SU-DHL-6 (cell line): ENCODE measurements at regions not wholly inside any gene's neighbourhood (a gene's known extent, or its start where the extent isn't known, plus 50 kb on each side); places are given as distances from the start of the nearest gene placed in this dataset.
A peak's percentile ranks its signal among the peaks of the same experiment; 100 is the strongest.

Source experiments
- H2AFZ ChIP-seq: fragments of 200-600 bp; sonication (generic); 2 replicates; pipeline ENCODE4 v1.6.1; 2014; ENCODE audit warnings: low read depth, mild to moderate bottlenecking, moderate library complexity, mixed read lengths, antibody characterized with exemption, low read length; ENCODE audit not compliant: severe bottlenecking
- H3F3A ChIP-seq: fragments of 200-600 bp; shearing (Covaris generic); 2 replicates; pipeline ENCODE4 v1.6.0; 2016; ENCODE audit warnings: antibody characterized with exemption, mild to moderate bottlenecking; ENCODE audit not compliant: insufficient read depth
- H3K27ac ChIP-seq: fragments of 200-600 bp; sonication (generic); 2 replicates; pipeline ENCODE4 v1.5.1; 2016; ENCODE audit warnings: low read depth, mild to moderate bottlenecking, low read length, moderate library complexity, mixed read lengths
- H3K27me3 ChIP-seq: fragments of 200-600 bp; sonication (generic), shearing (Covaris generic); 2 replicates; pipeline ENCODE4 v1.6.0; 2014; ENCODE audit warnings: mild to moderate bottlenecking, low read length
- H3K36me3 ChIP-seq: fragments of 200-600 bp; sonication (generic); 2 replicates; pipeline ENCODE4 v1.6.1; 2014; ENCODE audit warnings: mild to moderate bottlenecking, low read length, mixed read lengths
- H3K4me2 ChIP-seq: fragments of 300-600, 200-600 bp; shearing (Covaris generic), sonication (generic); 2 replicates; pipeline ENCODE4 v1.6.0; 2014; ENCODE audit warnings: low read length, low read depth, mild to moderate bottlenecking; ENCODE audit not compliant: poor library complexity, severe bottlenecking
- H3K4me3 ChIP-seq: fragments of 200-600 bp; sonication (generic); 2 replicates; pipeline ENCODE4 v1.5.1; 2014; ENCODE audit warnings: antibody characterized with exemption, low read length, mild to moderate bottlenecking, mixed read lengths; ENCODE audit not compliant: insufficient read depth, poor library complexity, severe bottlenecking
- H3K79me2 ChIP-seq: fragments of 200-600 bp; sonication (generic); 2 replicates; pipeline ENCODE4 v1.6.1; 2014; ENCODE audit warnings: mild to moderate bottlenecking, low read length, moderate library complexity; ENCODE audit not compliant: insufficient read depth
- H3K9ac ChIP-seq: fragments of 200-600 bp; sonication (generic); 2 replicates; pipeline ENCODE4 v1.7.0; 2014; ENCODE audit warnings: mild to moderate bottlenecking, low read length
- H3K9me2 ChIP-seq: fragments of 200-600 bp; sonication (generic); replicated peaks from 2 replicates; pipeline ENCODE4 v1.6.1; 2014; ENCODE audit warnings: low read length; ENCODE audit not compliant: insufficient read depth
- H3K9me3 ChIP-seq: fragments of 200-600 bp; sonication (generic); 2 replicates; pipeline ENCODE4 v1.6.1; 2014; ENCODE audit warnings: low read length, mixed read lengths; ENCODE audit not compliant: insufficient read depth
- H4K20me1 ChIP-seq: fragments of 200-600 bp; sonication (generic); 2 replicates; pipeline ENCODE4 v1.6.1; 2014; ENCODE audit warnings: low read depth, mild to moderate bottlenecking, antibody characterized with exemption, low read length, moderate library complexity, mixed read lengths
- CTCF ChIP-seq: fragments of 200-600 bp; sonication (generic); IDR thresholded peaks from one replicate; pipeline ENCODE4 v1.5.1; 2017; ENCODE audit warnings: antibody characterized with exemption, mild to moderate bottlenecking, low read length, moderate library complexity; ENCODE audit not compliant: insufficient read depth, poor library complexity, severe bottlenecking
- EZH2phosphoT487 ChIP-seq: fragments of 200-600 bp; sonication (generic), shearing (Covaris generic); conservative IDR thresholded peaks from 2 replicates; pipeline ENCODE4 v1.6.1; 2018; ENCODE audit warnings: mild to moderate bottlenecking, antibody characterized with exemption, low read length, moderate library complexity, mixed read lengths

GRCh38 chr2:100730290-100730868, 89.6 kb upstream of the NPAS2 start:
- no peaks in the 10 kb centered on the region for H3K79me2 ChIP-seq
- TF ChIP-seq CTCF (peak; percentile 11), EZH2phosphoT487 (no peak)
- H3K27me3 ChIP-seq = no peaks in the 10 kb centered on the region
- no peak overlapping the region for H3K4me3 ChIP-seq
- no peak overlapping the region for H2AFZ ChIP-seq
- no peak overlapping the region for H3K27ac ChIP-seq
- no peaks in the 10 kb centered on the region for H3K36me3 ChIP-seq
- H3K9me2 ChIP-seq = no peaks in the 10 kb centered on the region
- H3K9ac ChIP-seq = no peak overlapping the region
- no peaks in the 10 kb centered on the region for H4K20me1 ChIP-seq
- H3K9me3 ChIP-seq = no peaks in the 10 kb centered on the region
- H3K4me2 ChIP-seq = no peak overlapping the region
- H3F3A ChIP-seq = no peaks in the 10 kb centered on the region

- Histone ChIP-seq H3K79me2 (no peaks in the 10 kb centered on the region), H4K20me1 (no peaks in the 10 kb centered on the region), H3F3A (no peaks in the 10 kb centered on the region), H3K9ac (no peak overlapping the region), H3K36me3 (no peaks in the 10 kb centered on the region), H3K27me3 (no peaks in the 10 kb centered on the region), H2AFZ (no peak overlapping the region), H3K4me3 (no peak overlapping the region), H3K9me3 (no peaks in the 10 kb centered on the region), H3K27ac (no peak overlapping the region), H3K4me2 (no peak overlapping the region), H3K9me2 (no peaks in the 10 kb centered on the region)
- no peak for TF ChIP-seq CTCF
- no peak for TF ChIP-seq EZH2phosphoT487
Measured at GRCh38 chr2:100731535-100731981, 88.4 kb upstream of the NPAS2 start.

GRCh38 chr2:100733391-100734187, 86.3 kb upstream of the NPAS2 start:
- Histone ChIP-seq H4K20me1 (no peaks in the 10 kb centered on the region), H3K36me3 (no peaks in the 10 kb centered on the region), H2AFZ (no peak overlapping the region), H3K9ac (no peak overlapping the region), H3K79me2 (no peaks in the 10 kb centered on the region), H3K27me3 (no peaks in the 10 kb centered on the region), H3K9me3 (no peaks in the 10 kb centered on the region), H3K4me3 (no peak overlapping the region), H3F3A (no peaks in the 10 kb centered on the region), H3K9me2 (no peaks in the 10 kb centered on the region), H3K4me2 (no peak overlapping the region), H3K27ac (no peak overlapping the region)
- no peak for TF ChIP-seq EZH2phosphoT487
- TF ChIP-seq CTCF = no peak
